CD4-positive, alpha-beta T cell treated with Interleukin-4 for 4 hours (primary cell): ENCODE measurements at regions not wholly inside any gene's neighbourhood (a gene's known extent, or its start where the extent isn't known, plus 50 kb on each side); places are given as distances from the start of the nearest gene placed in this dataset.
"Not testable (repeated sequence)": the region's sequence is repeated elsewhere in the genome, so short reads cannot be mapped to it uniquely, and the experiment has no call there.

Experiments
- DNase-seq: peaks from one replicate; pipeline ENCODE4 v3.0.0-alpha.2; 2020

DNA sequence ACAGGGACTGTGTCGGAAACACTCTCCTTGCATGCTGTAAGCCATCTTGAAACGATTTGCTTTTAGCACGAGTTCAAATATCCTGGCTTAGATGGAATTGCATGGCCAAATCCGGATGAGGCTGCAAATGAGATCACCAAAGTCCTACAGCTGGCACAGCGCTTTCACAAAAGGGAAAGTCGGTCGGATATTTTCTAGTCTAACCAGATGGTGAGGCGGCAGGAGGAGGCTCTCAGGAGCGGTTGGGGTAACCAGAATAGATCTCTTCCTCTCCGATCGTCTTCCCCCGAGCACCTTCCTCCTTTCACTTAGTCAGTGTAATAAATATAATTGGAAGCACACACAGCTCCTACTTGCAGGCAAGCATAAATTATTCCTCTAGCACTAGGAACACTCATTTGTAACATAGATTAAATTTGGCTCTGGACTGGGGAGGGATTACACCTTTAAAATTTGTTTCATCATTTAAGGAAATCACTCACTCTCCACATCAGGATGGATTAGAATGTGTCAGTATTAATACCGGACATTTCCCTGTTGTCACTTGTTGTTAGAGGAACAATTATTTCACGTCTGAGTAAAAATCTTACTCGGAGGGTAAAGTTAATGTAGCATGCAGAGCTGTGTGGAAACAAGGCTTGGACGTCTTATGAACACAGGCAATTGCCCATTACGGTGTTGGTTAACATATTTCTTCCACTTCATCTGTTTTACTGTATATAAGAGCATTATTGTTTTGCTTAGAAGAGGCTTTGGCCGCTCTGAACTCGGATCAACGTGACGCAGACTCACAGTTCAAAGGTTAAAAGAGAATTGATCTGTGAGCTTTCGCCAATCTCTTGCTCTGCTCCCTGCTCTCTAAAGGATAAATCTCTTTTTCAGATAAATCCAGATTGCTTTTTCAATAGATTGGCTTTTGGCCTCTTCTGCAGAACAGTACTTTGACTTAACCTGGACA is 857.9 kb downstream of the TYW1 start:
- DNase-seq = no peak

DNA sequence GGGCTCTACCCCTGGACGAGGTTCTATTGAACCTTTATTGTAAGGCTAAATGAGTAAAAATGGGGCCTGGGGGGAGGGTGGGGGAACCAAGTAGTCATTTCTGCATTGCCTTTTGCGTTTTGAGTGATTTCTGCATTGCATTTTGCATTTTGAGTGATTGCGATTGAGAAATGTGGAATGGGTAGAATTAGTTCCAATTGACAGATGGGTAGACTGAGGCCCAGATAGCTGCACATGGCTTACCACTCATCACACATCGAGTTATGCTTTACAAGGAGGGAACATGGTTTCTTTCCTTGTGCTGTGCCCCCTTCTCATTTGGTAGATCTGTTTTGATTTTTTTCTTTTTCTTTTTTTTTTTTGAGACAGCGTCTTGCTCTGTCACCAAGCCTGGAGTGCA is 858.7 kb downstream of the TYW1 start:
- no peak for DNase-seq

- no peak for DNase-seq
Observed at GRCh38 chr7:67856046-67856445, 859.4 kb downstream of the TYW1 start.

GRCh38 chr7:67857698-67858097 is 861.1 kb downstream of the TYW1 start:
- DNase-seq = no peak

DNA sequence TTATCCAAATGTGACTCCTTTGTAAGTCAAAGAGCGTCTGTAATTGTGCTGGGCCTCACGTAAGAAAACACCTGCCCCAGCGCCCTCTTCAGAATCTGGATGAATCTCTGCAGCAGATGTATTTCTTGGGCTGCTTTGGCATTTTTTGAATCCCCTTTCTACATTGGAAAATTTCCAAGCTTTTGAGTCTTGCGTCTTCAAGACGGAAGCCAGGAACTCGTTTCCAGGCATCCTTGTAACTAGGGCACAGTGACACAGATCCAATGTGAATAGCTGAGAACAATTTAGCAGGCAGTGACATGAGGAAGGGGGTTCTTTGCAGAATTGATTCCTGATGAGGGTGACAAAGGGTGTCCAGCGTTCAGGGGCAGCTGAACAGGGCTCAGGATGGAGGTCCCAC is 862.3 kb downstream of the TYW1 start:
- no peak for DNase-seq

- no peak for DNase-seq
Observed at GRCh38 chr7:67863911-67864310, 867.3 kb downstream of the TYW1 start.

GRCh38 chr7:67866054-67866453 is 869.4 kb downstream of the TYW1 start:
- no peak for DNase-seq

- DNase-seq = no peak
Observed at GRCh38 chr7:67866812-67867211, 870.2 kb downstream of the TYW1 start.

- no peak for DNase-seq
Observed at GRCh38 chr7:67870396-67870795, 873.8 kb downstream of the TYW1 start.

DNA sequence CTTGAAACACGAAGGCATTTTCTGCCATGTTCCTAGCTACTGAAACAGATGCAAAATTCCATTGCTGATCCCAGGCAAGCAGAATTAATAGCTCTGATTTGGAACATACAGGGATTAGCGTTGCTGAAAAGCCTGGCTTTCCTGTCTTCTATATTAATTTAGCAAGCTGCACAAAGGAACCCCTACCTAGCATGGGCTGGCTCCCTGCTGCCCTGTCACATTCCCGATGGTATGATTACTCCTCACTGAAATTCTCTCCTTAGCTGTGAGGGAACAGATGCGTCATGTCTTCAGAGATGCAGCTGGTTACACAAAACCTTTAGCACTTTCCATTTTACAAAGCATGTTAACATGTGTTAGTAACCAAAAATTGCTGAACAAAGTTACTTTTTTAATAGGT is 878.9 kb downstream of the TYW1 start:
- no peak for DNase-seq

DNA sequence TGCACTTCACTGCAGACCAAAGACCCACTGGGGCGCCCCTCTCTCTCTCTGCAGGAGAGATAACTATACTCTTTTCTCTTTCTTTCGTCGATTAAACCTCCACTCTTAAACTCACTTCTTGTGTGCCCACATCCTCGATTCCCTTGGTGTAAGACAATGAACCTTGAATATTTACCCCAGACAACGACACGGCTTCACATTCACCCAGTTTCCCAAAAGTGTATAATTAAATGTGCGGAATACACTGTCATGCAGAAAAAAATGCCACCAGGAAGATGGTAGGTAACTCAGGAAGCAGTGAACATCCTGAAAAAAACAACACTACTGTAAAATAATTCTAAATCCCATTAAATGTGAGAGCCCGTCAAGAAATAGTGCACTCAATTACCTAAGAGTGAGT is 882.2 kb downstream of the TYW1 start:
- DNase-seq = no peak

DNA sequence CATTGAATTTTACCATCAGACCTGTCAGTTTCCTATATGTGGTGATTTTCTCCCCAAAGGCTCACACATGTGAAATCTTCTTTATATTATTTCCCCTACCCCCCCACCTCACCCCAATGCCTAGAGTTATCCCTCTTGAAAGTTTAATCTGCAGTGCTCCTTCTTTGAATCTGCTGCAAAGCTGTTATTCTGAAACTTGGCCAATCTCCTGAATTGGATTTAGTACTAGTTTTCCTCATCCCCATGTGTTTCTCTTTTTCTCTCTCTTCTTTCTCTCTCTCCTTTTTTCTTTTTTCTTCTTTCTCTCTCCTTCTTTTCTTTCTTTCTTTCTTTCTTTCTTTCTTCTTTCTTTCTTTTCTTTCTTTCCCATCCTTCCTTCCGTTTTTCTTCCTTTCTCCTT is 886.2 kb downstream of the TYW1 start:
- DNase-seq = no peak

GRCh38 chr7:67890316-67890715 is 893.7 kb downstream of the TYW1 start:
- DNase-seq = no peak

DNA sequence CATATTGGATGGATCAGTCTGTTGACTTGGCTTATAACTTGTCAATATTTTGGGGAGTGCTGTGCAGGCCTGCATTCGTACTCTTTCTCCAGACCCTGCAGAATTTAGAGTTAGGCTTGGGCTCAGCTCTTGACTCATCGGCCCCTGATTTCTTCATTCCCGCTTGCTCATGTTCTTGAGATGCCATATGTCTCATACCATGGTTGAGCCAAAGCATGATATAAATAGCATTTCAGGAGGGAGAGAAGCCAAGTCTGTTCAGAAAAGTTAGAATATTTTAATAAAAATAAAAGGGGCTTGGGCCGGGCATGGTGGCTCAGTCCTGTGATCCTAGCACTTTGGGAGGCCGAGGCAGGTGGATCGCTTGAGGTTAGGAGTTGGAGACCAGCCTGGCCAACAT is 898.1 kb downstream of the TYW1 start:
- no peak for DNase-seq

DNA sequence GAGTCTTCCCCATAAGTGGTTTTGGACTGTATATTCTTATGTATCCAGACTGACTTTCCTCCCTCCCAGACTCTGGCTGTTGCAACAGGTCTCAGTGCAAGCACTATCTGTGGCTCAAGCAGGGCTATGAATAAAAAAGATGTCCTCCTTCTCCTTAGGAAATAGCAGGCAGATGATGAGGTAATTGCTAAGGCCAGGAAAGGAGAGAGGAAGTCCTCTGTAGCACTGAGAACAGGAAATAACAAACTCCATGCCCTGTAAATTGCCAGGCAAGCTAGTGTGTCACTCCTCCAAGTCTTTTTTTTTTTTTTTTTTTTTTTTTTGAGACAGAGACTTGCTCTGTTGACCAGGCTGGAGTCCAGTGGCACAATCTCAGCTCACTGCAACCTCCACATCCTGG is 900.1 kb downstream of the TYW1 start:
- no peak for DNase-seq

- no peak for DNase-seq
Observed at GRCh38 chr7:67900456-67900855, 903.8 kb downstream of the TYW1 start.

DNA sequence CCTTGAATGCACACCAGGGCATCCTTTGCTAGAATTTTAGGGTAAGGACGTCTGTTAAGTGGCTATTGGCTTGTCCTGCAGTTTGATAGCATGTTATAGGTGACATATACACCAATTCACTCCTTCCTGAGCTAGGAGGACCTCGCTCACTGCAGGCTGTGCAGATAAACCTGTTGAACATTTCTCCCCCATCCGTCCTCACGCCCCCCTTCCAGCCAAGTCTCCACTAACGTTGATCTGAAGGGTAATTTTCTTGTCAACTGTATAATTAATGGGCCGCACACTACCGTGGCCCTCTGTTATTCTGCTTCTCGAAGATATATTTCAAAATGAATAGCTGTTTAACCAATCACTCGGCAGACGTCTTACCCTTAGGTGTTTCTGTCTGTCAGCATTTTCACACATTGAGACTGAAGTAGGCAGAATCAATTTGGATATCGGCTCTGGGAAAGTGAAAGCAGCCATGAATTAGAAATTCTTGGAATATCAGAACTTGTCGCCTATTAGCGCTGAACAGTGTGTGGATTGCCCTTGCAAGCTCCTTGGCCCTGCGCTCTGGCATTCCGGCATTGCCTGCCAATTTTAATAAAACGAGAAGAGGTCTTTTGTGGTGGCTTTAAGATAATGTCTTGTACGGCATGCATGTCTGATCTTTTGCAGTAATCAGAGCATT is 905.3 kb downstream of the TYW1 start:
- DNase-seq = no peak

- DNase-seq = no peak
Observed at GRCh38 chr7:67907792-67908191, 911.2 kb downstream of the TYW1 start.

DNA sequence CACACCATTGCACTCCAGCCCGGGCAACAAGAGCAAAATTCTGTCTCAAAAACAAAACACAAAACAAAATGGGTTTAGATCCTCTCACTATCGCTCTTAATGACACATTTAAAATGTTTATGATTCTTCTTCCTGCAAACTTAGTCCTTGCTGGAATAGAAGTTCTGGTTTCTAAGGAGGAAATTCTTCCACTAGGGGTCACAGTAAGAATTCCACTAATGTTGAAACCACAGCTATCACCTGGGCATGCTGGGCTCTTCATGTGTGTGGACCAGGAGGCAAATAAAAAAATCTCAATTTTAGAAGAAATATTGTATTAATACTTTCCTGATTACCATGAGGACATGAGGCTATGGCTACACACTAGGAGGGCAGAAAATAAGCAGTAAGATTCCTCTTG is 915.8 kb downstream of the TYW1 start:
- DNase-seq = no peak

DNA sequence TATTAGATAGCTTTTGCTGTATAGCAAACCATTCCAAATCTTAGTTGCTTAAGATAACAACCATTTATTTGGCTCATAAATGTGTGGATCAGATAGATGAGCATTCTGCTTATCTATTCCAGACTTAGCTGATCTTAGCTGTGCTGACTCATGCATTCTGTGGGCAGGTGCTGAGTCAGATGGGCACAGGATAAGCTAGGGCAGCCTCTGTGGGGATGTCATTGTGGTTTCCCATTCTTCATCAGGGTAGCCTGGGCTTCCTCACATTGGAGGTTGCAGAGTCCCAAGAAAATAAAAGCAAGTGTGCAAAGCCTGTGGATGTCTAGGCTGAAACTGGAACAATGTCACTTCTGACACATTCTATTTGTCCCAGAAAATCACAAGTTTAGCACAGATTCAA is 917.0 kb downstream of the TYW1 start:
- DNase-seq = no peak

- DNase-seq = not testable (repeated sequence)
Observed at GRCh38 chr7:67916111-67916510, 919.5 kb downstream of the TYW1 start.

DNA sequence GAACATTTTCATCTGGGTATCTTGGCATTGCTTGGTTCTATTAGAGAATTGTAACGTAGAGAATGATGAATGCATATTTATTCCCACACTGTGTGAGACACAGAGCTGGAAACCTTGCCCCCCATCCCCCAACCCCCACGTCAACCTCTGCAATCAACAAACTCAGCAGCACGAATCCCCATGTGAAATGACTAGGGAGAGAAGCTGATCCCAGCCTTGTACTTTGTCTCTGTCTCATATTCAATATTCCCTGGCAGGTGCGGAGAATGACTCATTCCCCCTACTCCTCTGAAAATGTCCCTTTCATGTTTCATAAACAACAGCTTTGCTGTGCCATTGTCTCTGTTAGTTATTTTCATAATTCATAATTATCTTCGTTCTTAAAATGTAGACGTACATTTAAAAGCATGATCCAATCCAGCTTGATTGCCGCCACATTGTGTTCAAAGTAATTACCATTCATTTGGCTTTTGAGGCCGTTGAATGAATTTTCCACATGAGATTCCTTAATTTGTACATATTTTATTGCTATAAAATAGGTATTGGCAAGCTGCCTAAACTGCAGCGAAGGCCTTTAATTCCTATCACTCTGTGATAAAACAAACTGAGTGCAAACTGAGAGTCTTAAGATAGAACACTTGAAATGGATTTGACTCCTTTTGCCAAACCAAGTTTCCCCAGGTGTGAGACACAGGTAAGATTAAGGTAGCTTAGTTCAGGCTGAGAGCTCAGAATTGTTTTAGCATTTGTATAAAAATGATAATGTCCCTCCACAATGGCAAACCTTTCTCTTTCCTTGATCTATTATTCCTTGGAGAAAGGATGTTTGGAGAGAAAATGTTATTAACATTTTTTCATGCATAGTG is 920.2 kb downstream of the TYW1 start:
- no peak for DNase-seq

GRCh38 chr7:67917437-67917755 is 920.8 kb downstream of the TYW1 start:
- DNase-seq = no peak

GRCh38 chr7:67918158-67918557 is 921.5 kb downstream of the TYW1 start:
- DNase-seq = no peak
